ENCODE measurements at regions not wholly inside any gene's neighbourhood (a gene's known extent, or its start where the extent isn't known, plus 50 kb on each side); places are given as distances from the start of the nearest gene placed in this dataset.

GRCh38 chr22:27677905-27678458 lies 123.6 kb downstream of the MN1 start:
- no peak for TF ChIP-seq CTCF (IDR thresholded peaks at IDR 0.05; ENCODE audit: low read length)
- no peak for TF ChIP-seq EZH2 (IDR thresholded peaks at IDR 0.05; ENCODE audit: borderline replicate concordance, low read length)

Measured in OCI-LY1 (cell line).